GM19023 (cell line): ENCODE measurements at regions not wholly inside any gene's neighbourhood (a gene's known extent, or its start where the extent isn't known, plus 50 kb on each side); places are given as distances from the start of the nearest gene placed in this dataset.

Experiments used
- ATAC-seq: cut with Tn5 transposase; IDR thresholded peaks from one replicate; pipeline ENCODE4 v1.9.1; 2021; ENCODE audit warnings: mild to moderate bottlenecking, moderate library complexity; ENCODE audit not compliant: unreplicated experiment

GRCh38 chr4:66091786-66092185 lies 421.5 kb upstream of the EPHA5 start:
- no peak for ATAC-seq

GRCh38 chr4:66073961-66074360 lies 403.7 kb upstream of the EPHA5 start:
- no peak for ATAC-seq

GRCh38 chr4:66071911-66072310 lies 401.6 kb upstream of the EPHA5 start:
- ATAC-seq: no peak

- no peak for ATAC-seq
These were observed 392.6 kb upstream of the EPHA5 start for GRCh38 chr4:66062921-66063320.

GRCh38 chr4:66062044-66062443 lies 391.8 kb upstream of the EPHA5 start:
- ATAC-seq: no peak

GRCh38 chr4:66059556-66059955 lies 389.3 kb upstream of the EPHA5 start:
- no peak for ATAC-seq

- ATAC-seq: no peak
These were observed 388.8 kb upstream of the EPHA5 start for GRCh38 chr4:66059136-66059535.

GRCh38 chr4:66055999-66056398 lies 385.7 kb upstream of the EPHA5 start:
- ATAC-seq: no peak

- no peak for ATAC-seq
These were observed 382.1 kb upstream of the EPHA5 start for GRCh38 chr4:66052426-66052825.

GRCh38 chr4:66048861-66049260 lies 378.6 kb upstream of the EPHA5 start:
- no peak for ATAC-seq

GRCh38 chr4:66045913-66046312 lies 375.6 kb upstream of the EPHA5 start:
- ATAC-seq: no peak

- ATAC-seq: no peak
These were observed 365.4 kb upstream of the EPHA5 start for GRCh38 chr4:66035701-66036100.

- no peak for ATAC-seq
These were observed 364.4 kb upstream of the EPHA5 start for GRCh38 chr4:66034671-66035070.

GRCh38 chr4:66034262-66034661 lies 364.0 kb upstream of the EPHA5 start:
- no peak for ATAC-seq

- ATAC-seq: no peak
These were observed 362.3 kb upstream of the EPHA5 start for GRCh38 chr4:66032571-66032970.

GRCh38 chr4:66028668-66029067 lies 358.4 kb upstream of the EPHA5 start:
- no peak for ATAC-seq

GRCh38 chr4:66023061-66023460 lies 352.8 kb upstream of the EPHA5 start:
- ATAC-seq: no peak

- ATAC-seq: no peak
These were observed 347.4 kb upstream of the EPHA5 start for GRCh38 chr4:66017671-66018070.

- no peak for ATAC-seq
These were observed 346.0 kb upstream of the EPHA5 start for GRCh38 chr4:66016240-66016639.

GRCh38 chr4:66014146-66014765 lies 344.0 kb upstream of the EPHA5 start:
- no peak for ATAC-seq

- ATAC-seq: no peak
These were observed 330.3 kb upstream of the EPHA5 start for GRCh38 chr4:66000510-66001117.

- no peak for ATAC-seq
These were observed 329.2 kb upstream of the EPHA5 start for GRCh38 chr4:65999518-65999871.
